ENCODE measurements at regions not wholly inside any gene's neighbourhood (a gene's known extent, or its start where the extent isn't known, plus 50 kb on each side); places are given as distances from the start of the nearest gene placed in this dataset.

DNA sequence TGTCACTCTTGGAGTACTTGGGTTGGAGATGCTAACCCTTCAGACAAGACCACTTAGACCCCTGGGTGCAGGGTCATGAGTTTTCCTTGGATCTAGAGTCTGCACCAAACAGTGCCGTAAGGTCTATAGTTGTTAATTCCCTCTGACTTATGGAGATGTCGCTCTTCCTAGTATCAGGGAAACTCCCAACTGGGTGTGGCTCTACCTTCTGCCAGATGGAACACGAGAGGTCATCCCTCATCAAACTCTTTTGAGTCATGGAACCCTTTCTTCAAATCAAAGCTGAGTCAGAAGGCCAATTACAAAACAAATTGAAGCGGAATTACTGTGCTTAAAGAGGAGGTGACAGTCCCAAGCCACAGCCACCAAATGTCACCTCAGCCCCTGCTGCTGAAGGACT, 514.9 kb upstream of the PROK2 start:
- H3K9me3 ChIP-seq (ENCODE audit: low read depth, low read length, poor library complexity, severe bottlenecking), result no peaks in the 10 kb centered on the region
- H3K4me3 ChIP-seq (ENCODE audit: low read depth, low read length, poor library complexity, severe bottlenecking), result no peak overlapping the region
- no peak for DNase-seq (ENCODE audit: low spot score)
- H3K36me3 ChIP-seq (ENCODE audit: insufficient read depth, low read length, poor library complexity, severe bottlenecking), result no peaks in the 10 kb centered on the region
- TF ChIP-seq EZH2 (IDR thresholded peaks at IDR 0.05; ENCODE audit: borderline replicate concordance, low read depth, low read length, poor library complexity, severe bottlenecking), result no peak
- TF ChIP-seq, protein P1, sequence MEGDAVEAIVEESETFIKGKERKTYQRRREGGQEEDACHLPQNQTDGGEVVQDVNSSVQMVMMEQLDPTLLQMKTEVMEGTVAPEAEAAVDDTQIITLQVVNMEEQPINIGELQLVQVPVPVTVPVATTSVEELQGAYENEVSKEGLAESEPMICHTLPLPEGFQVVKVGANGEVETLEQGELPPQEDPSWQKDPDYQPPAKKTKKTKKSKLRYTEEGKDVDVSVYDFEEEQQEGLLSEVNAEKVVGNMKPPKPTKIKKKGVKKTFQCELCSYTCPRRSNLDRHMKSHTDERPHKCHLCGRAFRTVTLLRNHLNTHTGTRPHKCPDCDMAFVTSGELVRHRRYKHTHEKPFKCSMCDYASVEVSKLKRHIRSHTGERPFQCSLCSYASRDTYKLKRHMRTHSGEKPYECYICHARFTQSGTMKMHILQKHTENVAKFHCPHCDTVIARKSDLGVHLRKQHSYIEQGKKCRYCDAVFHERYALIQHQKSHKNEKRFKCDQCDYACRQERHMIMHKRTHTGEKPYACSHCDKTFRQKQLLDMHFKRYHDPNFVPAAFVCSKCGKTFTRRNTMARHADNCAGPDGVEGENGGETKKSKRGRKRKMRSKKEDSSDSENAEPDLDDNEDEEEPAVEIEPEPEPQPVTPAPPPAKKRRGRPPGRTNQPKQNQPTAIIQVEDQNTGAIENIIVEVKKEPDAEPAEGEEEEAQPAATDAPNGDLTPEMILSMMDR (conservative IDR thresholded peaks at IDR 0.05; ENCODE audit: low read depth, low read length), result no peak
- ChIA-PET POLR2A (ENCODE audit: low non-redundant PET) (no interaction called here), CTCF (no interaction called here)
- BruUV-seq (replicated peaks), result no TSS peak
- H3K4me1 ChIP-seq (ENCODE audit: insufficient read depth, low read length, poor library complexity, severe bottlenecking), result peaks cover 4% of the 10 kb centered on the region
- H3K27ac ChIP-seq (ENCODE audit: low read depth, low read length, poor library complexity, severe bottlenecking), result no peak overlapping the region
- intact Hi-C loops (cut with micrococcal nuclease; ENCODE audit: unreplicated experiment), result no loop called here
- H3K27me3 ChIP-seq (replicated peaks; ENCODE audit: insufficient read depth, low read depth, low read length, poor library complexity), result no peaks in the 10 kb centered on the region

DNA sequence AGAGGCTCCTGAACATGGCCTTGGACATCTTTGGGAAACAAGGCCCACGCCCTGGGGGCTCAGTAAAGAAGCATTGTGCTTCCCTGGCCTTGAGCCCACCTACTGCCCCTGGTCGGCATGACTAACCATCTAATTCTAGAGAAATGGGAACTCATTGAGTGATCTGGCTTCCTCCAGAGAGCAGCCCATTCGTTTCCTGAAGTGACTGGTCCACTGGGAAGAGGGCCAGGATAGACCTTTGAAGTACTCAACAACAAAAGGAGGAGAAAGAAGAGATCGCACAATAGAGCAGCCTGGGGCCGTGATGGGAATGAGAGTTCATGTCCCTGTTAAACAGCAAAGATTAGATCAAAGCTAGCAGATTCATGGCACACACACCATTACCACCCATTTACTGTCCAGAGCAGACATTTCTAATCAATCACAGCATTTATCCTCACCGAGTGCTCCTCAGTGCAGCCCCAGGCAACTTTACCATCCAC, 514.4 kb upstream of the PROK2 start:
- peaks cover 4% of the 10 kb centered on the region for H3K4me1 ChIP-seq (ENCODE audit: insufficient read depth, low read length, poor library complexity, severe bottlenecking)
- ChIA-PET CTCF (no interaction called here), POLR2A (ENCODE audit: low non-redundant PET) (no interaction called here)
- H3K27me3 ChIP-seq (replicated peaks; ENCODE audit: insufficient read depth, low read depth, low read length, poor library complexity), result no peaks in the 10 kb centered on the region
- BruUV-seq (replicated peaks), result no TSS peak
- H3K36me3 ChIP-seq (ENCODE audit: insufficient read depth, low read length, poor library complexity, severe bottlenecking), result no peaks in the 10 kb centered on the region
- no peak for TF ChIP-seq EZH2 (IDR thresholded peaks at IDR 0.05; ENCODE audit: borderline replicate concordance, low read depth, low read length, poor library complexity, severe bottlenecking)
- TF ChIP-seq, protein P1 (conservative IDR thresholded peaks at IDR 0.05; ENCODE audit: low read depth, low read length), result no peak
- H3K4me3 ChIP-seq (ENCODE audit: low read depth, low read length, poor library complexity, severe bottlenecking), result no peak overlapping the region
- intact Hi-C loops (cut with micrococcal nuclease; ENCODE audit: unreplicated experiment), result no loop called here
- no peak overlapping the region for H3K27ac ChIP-seq (ENCODE audit: low read depth, low read length, poor library complexity, severe bottlenecking)
- DNase-seq (ENCODE audit: low spot score), result no peak
- H3K9me3 ChIP-seq (ENCODE audit: low read depth, low read length, poor library complexity, severe bottlenecking), result no peaks in the 10 kb centered on the region

DNA sequence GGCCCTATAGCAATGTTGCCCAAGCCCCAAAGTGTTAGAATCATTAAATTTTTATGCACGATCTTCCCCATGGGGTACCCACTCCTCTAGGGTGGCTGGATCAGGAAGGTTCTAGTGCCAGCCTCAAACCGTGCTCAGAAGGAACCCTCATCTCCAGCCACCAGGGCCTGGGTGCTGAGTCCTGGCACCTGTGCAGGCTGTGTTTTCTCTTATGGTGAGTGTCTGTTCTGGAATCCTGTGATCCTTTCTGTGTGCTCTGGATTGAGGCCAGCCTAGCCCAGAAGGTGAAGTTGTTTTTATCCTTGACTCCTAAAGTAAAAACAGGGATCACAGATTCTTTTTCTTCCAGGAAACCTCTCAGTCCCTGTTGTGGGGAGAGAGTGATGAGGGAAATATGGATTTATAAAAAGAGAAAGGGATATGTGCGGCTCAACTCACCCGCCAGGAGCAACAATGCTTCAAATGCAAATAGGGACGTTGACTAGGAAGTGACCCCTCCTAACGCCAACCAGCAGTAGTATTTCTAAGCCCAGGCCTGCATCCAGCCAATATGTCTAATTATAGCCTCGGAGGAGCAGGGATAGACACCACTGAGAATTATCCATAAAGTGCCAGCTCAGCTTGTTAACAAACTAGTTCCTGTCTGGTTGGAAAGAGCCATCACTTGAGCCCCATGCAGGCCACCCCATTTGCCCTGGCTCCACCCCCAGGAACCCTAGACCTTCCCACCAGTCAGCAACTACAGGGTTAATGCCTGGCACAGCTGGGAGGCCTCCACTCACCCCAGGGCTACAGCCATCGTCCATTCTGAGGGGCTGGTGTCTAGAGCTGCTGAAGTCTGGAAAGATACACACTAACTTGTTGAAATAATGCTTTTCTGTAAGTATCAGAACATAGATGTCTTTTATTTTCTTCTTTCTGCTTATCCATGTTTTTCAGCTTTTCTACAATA, 513.5 kb upstream of the PROK2 start:
- ChIA-PET CTCF (no interaction called here), POLR2A (ENCODE audit: low non-redundant PET) (no interaction called here)
- Histone ChIP-seq H3K9me3 (ENCODE audit: low read depth, low read length, poor library complexity, severe bottlenecking) (no peaks in the 10 kb centered on the region), H3K27me3 (replicated peaks; ENCODE audit: insufficient read depth, low read depth, low read length, poor library complexity) (no peaks in the 10 kb centered on the region), H3K4me1 (ENCODE audit: insufficient read depth, low read length, poor library complexity, severe bottlenecking) (peaks cover under 1% of the 10 kb centered on the region), H3K4me3 (ENCODE audit: low read depth, low read length, poor library complexity, severe bottlenecking) (no peak overlapping the region), H3K36me3 (ENCODE audit: insufficient read depth, low read length, poor library complexity, severe bottlenecking) (no peaks in the 10 kb centered on the region), H3K27ac (ENCODE audit: low read depth, low read length, poor library complexity, severe bottlenecking) (no peak overlapping the region)
- TF ChIP-seq, protein P1 (conservative IDR thresholded peaks at IDR 0.05; ENCODE audit: low read depth, low read length), result no peak
- TF ChIP-seq EZH2 (IDR thresholded peaks at IDR 0.05; ENCODE audit: borderline replicate concordance, low read depth, low read length, poor library complexity, severe bottlenecking), result no peak
- no peak for DNase-seq (ENCODE audit: low spot score)
- no TSS peak for BruUV-seq (replicated peaks)
- intact Hi-C loops (cut with micrococcal nuclease; ENCODE audit: unreplicated experiment), result no loop called here
